CD14-positive monocyte (primary cell): ENCODE measurements at regions not wholly inside any gene's neighbourhood (a gene's known extent, or its start where the extent isn't known, plus 50 kb on each side); places are given as distances from the start of the nearest gene placed in this dataset.

ENCODE experiments used
- DNase-seq, 3 donors: peaks; one replicate each; pipeline ENCODE4 v3.0.0-alpha.2; 2011 to 2022
- H2AFZ ChIP-seq: 2 replicates; pipeline ENCODE4 v1.6.0; 2012; ENCODE audit warnings: mild to moderate bottlenecking, low read depth, low read length, inconsistent platforms; ENCODE audit not compliant: insufficient read depth, poor library complexity, severe bottlenecking
- H3K27ac ChIP-seq, 2 donors: 1 replicate in 1 of 2; 2 replicates in 1 of 2; pipeline ENCODE4 v1.5.1; 2012 to 2013; ENCODE audit warnings: low read length in 2 of 2, control low read depth in 1 of 2, inconsistent platforms in 1 of 2, low read depth in 1 of 2, mild to moderate bottlenecking in 1 of 2
- H3K27me3 ChIP-seq, 2 donors: one replicate each; pipeline versions ENCODE4 v1.6.0 to v1.6.1; 2011 to 2013; ENCODE audit warnings: low read length in 2 of 2; ENCODE audit not compliant: control insufficient read depth in 2 of 2, insufficient read depth in 2 of 2
- H3K36me3 ChIP-seq, 2 donors: replicated peaks in 1 of 2; 1 replicate in 1 of 2; 2 replicates in 1 of 2; pipeline versions ENCODE4 v1.5.1 to v1.6.1; 2012 to 2013; ENCODE audit warnings: low read length in 2 of 2, control low read depth in 1 of 2, inconsistent platforms in 1 of 2, mild to moderate bottlenecking in 1 of 2; ENCODE audit not compliant: insufficient read depth in 2 of 2, control insufficient read depth in 1 of 2
- H3K4me1 ChIP-seq, 2 donors: 1 replicate in 1 of 2; 2 replicates in 1 of 2; pipeline versions ENCODE4 v1.5.1 to v1.6.1; 2012 to 2013; ENCODE audit warnings: low read length in 2 of 2, control low read depth in 1 of 2, inconsistent platforms in 1 of 2, mild to moderate bottlenecking in 1 of 2, moderate library complexity in 1 of 2; ENCODE audit not compliant: insufficient read depth in 2 of 2, control insufficient read depth in 1 of 2
- H3K4me2 ChIP-seq: replicated peaks from 2 replicates; pipeline ENCODE3; 2012; ENCODE audit warnings: low read length, moderate library complexity, mild to moderate bottlenecking; ENCODE audit not compliant: poor library complexity, severe bottlenecking; ENCODE audit errors: extremely low read depth
- H3K4me3 ChIP-seq, 3 experiments: fragments of 200-600 bp in 1 of 3; sonication (generic) in 1 of 3; replicated peaks in 1 of 3; 1 replicate in 2 of 3; 2 replicates in 1 of 3; pipeline ENCODE4 v1.5.1; 2011 to 2013; ENCODE audit warnings: low read length in 3 of 3, mild to moderate bottlenecking in 3 of 3, control low read depth in 2 of 3, low read depth in 2 of 3, inconsistent platforms in 1 of 3, moderate library complexity in 1 of 3
- H3K79me2 ChIP-seq: 2 replicates; pipeline ENCODE4 v1.6.0; 2012; ENCODE audit warnings: mild to moderate bottlenecking, control low read depth, inconsistent platforms, low read length, moderate library complexity; ENCODE audit not compliant: insufficient read depth
- H3K9ac ChIP-seq: 2 replicates; pipeline ENCODE4 v1.6.0; 2017; ENCODE audit warnings: low read length, mild to moderate bottlenecking; ENCODE audit not compliant: insufficient read depth, poor library complexity, severe bottlenecking
- H3K9me3 ChIP-seq, 2 donors: replicated peaks in 1 of 2; 1 replicate in 1 of 2; 2 replicates in 1 of 2; pipeline versions ENCODE4 v1.5.1 to v1.6.1; 2012 to 2013; ENCODE audit warnings: low read length in 2 of 2, control low read depth in 1 of 2; ENCODE audit not compliant: control insufficient read depth in 1 of 2, insufficient read depth in 1 of 2
- H4K20me1 ChIP-seq: 2 replicates; pipeline ENCODE4 v1.6.0; 2012; ENCODE audit warnings: mild to moderate bottlenecking, low read length, control low read depth, moderate library complexity; ENCODE audit not compliant: insufficient read depth
- H3K27ac Mint-ChIP-seq, 7 donors: one replicate each; pipeline ENCODE4 v1.8.0; 2020; ENCODE audit warnings: mild to moderate bottlenecking in 7 of 7, mixed read lengths in 7 of 7, moderate library complexity in 6 of 7, inconsistent platforms in 2 of 7
- H3K27me3 Mint-ChIP-seq, 3 donors: one replicate each; pipeline ENCODE4 v1.8.0; 2021 to 2022; ENCODE audit warnings: low read depth in 3 of 3, mild to moderate bottlenecking in 3 of 3, mixed read lengths in 3 of 3, moderate library complexity in 3 of 3, inconsistent platforms in 1 of 3
- H3K36me3 Mint-ChIP-seq, 2 donors: one replicate each; pipeline ENCODE4 v1.8.0; 2020; ENCODE audit warnings: mixed read lengths in 2 of 2, inconsistent platforms in 1 of 2, mild to moderate bottlenecking in 1 of 2
- H3K4me1 Mint-ChIP-seq: one replicate; pipeline ENCODE4 v1.8.0; 2020; ENCODE audit warnings: mild to moderate bottlenecking, mixed read lengths
- H3K4me3 Mint-ChIP-seq, 2 donors: one replicate each; pipeline ENCODE4 v1.8.0; 2020; ENCODE audit warnings: mild to moderate bottlenecking in 2 of 2, mixed read lengths in 2 of 2, moderate library complexity in 1 of 2
- H3K9me3 Mint-ChIP-seq, 7 donors: one replicate each; pipeline ENCODE4 v1.8.0; 2020 to 2022; ENCODE audit warnings: mixed read lengths in 7 of 7, mild to moderate bottlenecking in 6 of 7, moderate library complexity in 6 of 7, inconsistent platforms in 2 of 7
- CTCF ChIP-seq: fragments of 200-600 bp; IDR thresholded peaks from one replicate; pipeline ENCODE4 v1.8.0; 2022; ENCODE audit warnings: antibody characterized with exemption, mild to moderate bottlenecking
- WGBS: methylation state at CpG from one replicate; pipeline ENCODE4 v1.1.5; 2013; ENCODE audit warnings: missing lambda C conversion rate; ENCODE audit not compliant: insufficient coverage; 5-methylcytosine and 5-hydroxymethylcytosine counted together
- intact Hi-C, 2 donors: fragments of 100-400 bp; cut with micrococcal nuclease; formaldehyde crosslinking; loops; one replicate each; pipeline versions ENCODE4 v1.15.0 to v1.15.1; 2023

DNA sequence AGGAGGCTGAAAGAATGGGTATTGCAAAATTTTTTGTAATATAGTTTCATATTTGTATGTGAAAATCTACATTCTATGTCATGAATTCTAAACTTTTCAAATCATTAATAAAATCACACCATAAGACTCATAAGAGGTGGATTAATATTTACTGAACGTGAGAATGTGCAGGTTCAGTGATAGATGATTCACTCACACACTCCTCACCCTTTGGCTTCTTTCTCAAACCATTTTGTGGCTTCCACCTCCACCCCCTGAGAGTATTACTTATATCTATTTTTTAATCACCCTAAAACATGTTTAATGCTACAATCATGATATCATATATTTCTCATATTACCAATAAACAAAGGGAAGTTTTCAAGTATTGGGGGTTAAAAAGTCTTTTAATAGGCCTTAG is 275.5 kb downstream of the MEF2C start:
- no peaks in the 10 kb centered on the region for H3K36me3 Mint-ChIP-seq
- no peak for DNase-seq
- H3K9me3 Mint-ChIP-seq: peaks cover 0 to 6% (median 3%) of the 10 kb centered on the region in 7 donors
- Histone ChIP-seq H3K4me3 (no peak overlapping the region), H2AFZ (no peak overlapping the region), H3K9ac (no peak overlapping the region), H3K9me3 (no peaks in the 10 kb centered on the region), H3K4me1 (no peaks in the 10 kb centered on the region), H3K27me3 (no peaks in the 10 kb centered on the region), H3K27ac (no peak overlapping the region), H3K79me2 (no peaks in the 10 kb centered on the region), H3K36me3 (no peaks in the 10 kb centered on the region), H4K20me1 (no peaks in the 10 kb centered on the region), H3K4me2 (no peak overlapping the region)
- no peak overlapping the region for H3K4me3 Mint-ChIP-seq
- peaks cover 0 to 5% (median 2%) of the 10 kb centered on the region in 3 donors for H3K27me3 Mint-ChIP-seq
- no peak for TF ChIP-seq CTCF
- no CpG with 5 or more reads among the region's 1 CpG for whole genome bisulfite sequencing
- no peaks in the 10 kb centered on the region for H3K4me1 Mint-ChIP-seq
- H3K27ac Mint-ChIP-seq: no peak overlapping the region
- intact Hi-C loops: no loop called here

DNA sequence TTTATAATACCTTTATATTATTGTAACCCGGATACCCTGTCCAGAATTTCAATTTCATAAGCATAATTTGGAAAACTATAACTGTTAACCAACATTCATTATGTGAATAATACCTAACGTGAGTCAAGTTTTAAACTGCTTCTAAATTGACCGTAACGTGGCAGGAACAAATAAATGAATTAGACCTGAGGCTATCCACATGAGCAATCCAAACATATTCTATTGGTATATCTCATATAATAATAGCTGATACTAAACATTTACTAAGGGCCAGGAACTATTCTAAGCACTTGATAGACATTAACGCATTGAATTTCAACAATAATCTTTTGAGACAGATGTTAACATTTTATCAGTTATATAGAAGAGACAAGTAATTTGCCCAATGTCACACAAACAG is 276.4 kb downstream of the MEF2C start:
- no peak overlapping the region for H3K27ac ChIP-seq
- H3K27me3 ChIP-seq: no peaks in the 10 kb centered on the region
- no peaks in the 10 kb centered on the region for H3K9me3 ChIP-seq
- H3K79me2 ChIP-seq: no peaks in the 10 kb centered on the region
- no peaks in the 10 kb centered on the region for H3K36me3 ChIP-seq
- WGBS: no CpG with 5 or more reads among the region's 5 CpGs
- H3K4me3 Mint-ChIP-seq: no peak overlapping the region
- H3K27ac Mint-ChIP-seq: no peak overlapping the region
- H4K20me1 ChIP-seq: no peaks in the 10 kb centered on the region
- no peak overlapping the region for H3K4me2 ChIP-seq
- DNase-seq: no peak
- no peak overlapping the region for H3K9ac ChIP-seq
- intact Hi-C loops: no loop called here
- TF ChIP-seq CTCF: no peak
- H3K4me1 Mint-ChIP-seq: no peaks in the 10 kb centered on the region
- no peaks in the 10 kb centered on the region for H3K4me1 ChIP-seq
- no peak overlapping the region for H3K4me3 ChIP-seq
- H3K9me3 Mint-ChIP-seq: peaks cover 0 to 7% (median 3%) of the 10 kb centered on the region in 7 donors
- no peaks in the 10 kb centered on the region for H3K36me3 Mint-ChIP-seq
- peaks cover 0 to 5% (median 2%) of the 10 kb centered on the region in 3 donors for H3K27me3 Mint-ChIP-seq
- no peak overlapping the region for H2AFZ ChIP-seq
